HCT116 (cell line): ENCODE measurements at regions not wholly inside any gene's neighbourhood (a gene's known extent, or its start where the extent isn't known, plus 50 kb on each side); places are given as distances from the start of the nearest gene placed in this dataset.

Experiments used
- ATAC-seq: fragments of 200-7000 bp; cut with Tn5 transposase; 2 replicates; pipeline ENCODE4 v1.9.1; 2020; ENCODE audit warnings: mild to moderate bottlenecking, moderate library complexity
- BruUV-seq: library from RNA; stranded (reverse); fragments of 400-500 nt; replicated peaks from 2 replicates; lab custom pipeline; 2021; lab: Mats Ljungman, UMichigan
- CTCF ChIA-PET: fragments of 300-600 bp; sonication (Branson Sonifier 250); formaldehyde crosslinking; loops from one replicate; lab custom pipeline; 2021; ENCODE audit warnings: antibody characterized with exemption; lab: Charles Lee
- POLR2A ChIA-PET: fragments of 300-600, 350-600 bp; sonication (Branson Sonifier 250); formaldehyde crosslinking; loops from one replicate; lab custom pipeline; 2021; ENCODE audit warnings: antibody characterized with exemption; lab: Charles Lee
- RAD21 ChIA-PET, 2 experiments: fragments of 300-600 bp; sonication (Branson Sonifier 250); formaldehyde crosslinking; loops; one replicate each; lab custom pipeline; 2023; ENCODE audit warnings: low total read pairs in 2 of 2; ENCODE audit not compliant: uncharacterized antibody in 2 of 2, unreplicated experiment in 2 of 2, low non-redundant PET in 1 of 2; lab: Charles Lee
- DNase-seq: peaks from one replicate; pipeline ENCODE4 v3.0.0-alpha.2; 2010; ENCODE audit warnings: low read depth, low spot score
- H2AFZ ChIP-seq: fragments of 200-600 bp; shearing (Covaris generic), sonication (generic); 2 replicates; pipeline ENCODE4 v1.6.1; 2017; ENCODE audit warnings: low read depth, mixed run types, mixed read lengths, antibody characterized with exemption, low read length; ENCODE audit not compliant: poor library complexity, severe bottlenecking
- H3K27ac ChIP-seq: 2 replicates; pipeline ENCODE4 v1.5.1; 2012; ENCODE audit warnings: low read depth, low read length
- H3K27me3 ChIP-seq: fragments of 200-600 bp; sonication (generic); 2 replicates; pipeline ENCODE4 v1.6.1; 2016; ENCODE audit warnings: mixed run types, low read length, mixed read lengths; ENCODE audit not compliant: insufficient read depth
- H3K36me3 ChIP-seq, 2 experiments: fragments of 200-500 bp in 1 of 2; fragments of 200-600 bp in 1 of 2; sonication (Bioruptor generic) in 1 of 2; sonication (generic) in 1 of 2; 2 replicates each; pipeline versions ENCODE4 v1.5.1 to v1.6.1; 2014 to 2016; ENCODE audit warnings: low read length in 2 of 2, inconsistent platforms in 1 of 2, mixed read lengths in 1 of 2, mixed run types in 1 of 2; ENCODE audit not compliant: insufficient read depth in 2 of 2, control insufficient read depth in 1 of 2
- H3K4me1 ChIP-seq, 2 experiments: fragments of 200-600 bp in 1 of 2; sonication (generic) in 1 of 2; 2 replicates each; pipeline versions ENCODE4 v1.5.1 to v1.6.1; 2012 to 2017; ENCODE audit warnings: low read length in 2 of 2, inconsistent platforms in 1 of 2, mild to moderate bottlenecking in 1 of 2, mixed read lengths in 1 of 2, mixed run types in 1 of 2, moderate library complexity in 1 of 2; ENCODE audit not compliant: insufficient read depth in 2 of 2, control insufficient read depth in 1 of 2
- H3K4me2 ChIP-seq: fragments of 200-600 bp; sonication (generic); 2 replicates; pipeline ENCODE4 v1.6.1; 2017; ENCODE audit warnings: mixed run types, low read length, mixed read lengths
- H3K4me3 ChIP-seq, 2 experiments: fragments of 200-600 bp in 1 of 2; sonication (generic) in 1 of 2; replicated peaks in 1 of 2; 2 replicates each; pipeline ENCODE4 v1.5.1; 2011 to 2016; ENCODE audit warnings: low read length in 2 of 2, control low read depth in 1 of 2, low read depth in 1 of 2, mild to moderate bottlenecking in 1 of 2, mixed read lengths in 1 of 2, mixed run types in 1 of 2
- H3K79me2 ChIP-seq: fragments of 200-600 bp; sonication (generic); 2 replicates; pipeline ENCODE4 v1.6.1; 2017; ENCODE audit warnings: mild to moderate bottlenecking, mixed run types, low read length, moderate library complexity, mixed read lengths; ENCODE audit not compliant: insufficient read depth
- H3K9ac ChIP-seq: fragments of 200-600 bp; sonication (generic); 2 replicates; pipeline ENCODE4 v1.6.1; 2016; ENCODE audit warnings: low read length, mixed read lengths
- H3K9me2 ChIP-seq: fragments of 200-600 bp; sonication (generic), shearing (Covaris generic); 2 replicates; pipeline ENCODE4 v1.6.1; 2017; ENCODE audit warnings: mixed run types, mild to moderate bottlenecking, moderate library complexity; ENCODE audit not compliant: insufficient read depth
- H3K9me3 ChIP-seq, 2 experiments: fragments of 200-500 bp in 1 of 2; fragments of 200-600 bp in 1 of 2; sonication (Bioruptor generic) in 1 of 2; sonication (generic) in 1 of 2; 2 replicates each; pipeline ENCODE4 v1.6.1; 2014 to 2017; ENCODE audit warnings: low read length in 2 of 2, mixed read lengths in 2 of 2, inconsistent platforms in 1 of 2, low read depth in 1 of 2, mild to moderate bottlenecking in 1 of 2, mixed run types in 1 of 2, moderate library complexity in 1 of 2; ENCODE audit not compliant: control insufficient read depth in 1 of 2, insufficient read depth in 1 of 2
- H4K20me1 ChIP-seq: fragments of 200-600 bp; sonication (generic), shearing (Covaris generic); 2 replicates; pipeline ENCODE4 v1.6.1; 2017; ENCODE audit warnings: mixed run types, mild to moderate bottlenecking, moderate library complexity; ENCODE audit not compliant: insufficient read depth
- ATF3 ChIP-seq: IDR thresholded peaks from 2 replicates; pipeline ENCODE4 v1.6.1; 2012
- CBX3 ChIP-seq: IDR thresholded peaks from 2 replicates; pipeline ENCODE4 v1.6.1; 2012; ENCODE audit warnings: low read depth
- CTCF ChIP-seq, 3 experiments: fragments of 200-600 bp in 1 of 3; sonication (generic) in 1 of 3; IDR thresholded peaks in 2 of 3; conservative IDR thresholded peaks in 1 of 3; 2 replicates each; pipeline ENCODE4 v1.5.1; 2012 to 2017; ENCODE audit warnings: low read depth in 2 of 3, low read length in 2 of 3, antibody characterized with exemption in 1 of 3, borderline replicate concordance in 1 of 3, control low read depth in 1 of 3, mild to moderate bottlenecking in 1 of 3, mixed read lengths in 1 of 3, mixed run types in 1 of 3, moderate library complexity in 1 of 3; ENCODE audit not compliant: insufficient read depth in 1 of 3
- EGR1 ChIP-seq: IDR thresholded peaks from 2 replicates; pipeline ENCODE4 v1.6.1; 2012; ENCODE audit warnings: low read depth
- ELF1 ChIP-seq: IDR thresholded peaks from 2 replicates; pipeline ENCODE4 v1.6.1; 2012; ENCODE audit warnings: low read depth, borderline replicate concordance
- EZH2 ChIP-seq: fragments of 200-600 bp; sonication (generic); IDR thresholded peaks from 2 replicates; pipeline ENCODE4 v1.6.1; 2017; ENCODE audit warnings: antibody characterized with exemption, mixed run types
- FOSL1 ChIP-seq: IDR thresholded peaks from 2 replicates; pipeline ENCODE4 v1.6.1; 2012; ENCODE audit warnings: low read depth
- JUND ChIP-seq: IDR thresholded peaks from 2 replicates; pipeline ENCODE4 v1.6.1; 2012
- MAX ChIP-seq: IDR thresholded peaks from 2 replicates; pipeline ENCODE4 v1.6.1; 2012
- POLR2A ChIP-seq: IDR thresholded peaks from 2 replicates; pipeline ENCODE4 v1.7.0; 2011; ENCODE audit warnings: borderline replicate concordance; ENCODE audit not compliant: insufficient read depth, insufficient read length; ENCODE audit errors: extremely low read depth
- SRF ChIP-seq: IDR thresholded peaks from 2 replicates; pipeline ENCODE4 v1.6.1; 2012; ENCODE audit warnings: low read depth
- TCF7L2 ChIP-seq: IDR thresholded peaks from 2 replicates; pipeline ENCODE4 v1.7.0; 2011; ENCODE audit warnings: borderline replicate concordance, inconsistent platforms; ENCODE audit not compliant: insufficient read depth, insufficient read length; ENCODE audit errors: extremely low read depth
- YY1 ChIP-seq: IDR thresholded peaks from 2 replicates; pipeline ENCODE4 v1.6.1; 2011; ENCODE audit warnings: low read length, low read depth, moderate library complexity, mild to moderate bottlenecking; ENCODE audit not compliant: insufficient replicate concordance; ENCODE audit errors: extremely low read depth
- ZBTB33 ChIP-seq: IDR thresholded peaks from 2 replicates; pipeline ENCODE4 v1.6.1; 2011; ENCODE audit warnings: mild to moderate bottlenecking, low read length, moderate library complexity; ENCODE audit not compliant: insufficient replicate concordance; ENCODE audit errors: extremely low read depth
- ZFX ChIP-seq: fragments of 450-650 bp; IDR thresholded peaks from 2 replicates; pipeline ENCODE4 v1.6.1; 2017
- intact Hi-C: fragments of 100-400 bp; cut with micrococcal nuclease; formaldehyde crosslinking; loops from 2 replicates; pipeline ENCODE4 v1.10.0; 2022

GRCh38 chr14:103250181-103250580 lies 83.9 kb upstream of the EIF5 start:
- TF ChIP-seq CTCF (IDR thresholded peaks at IDR 0.05 in 2 of 3, conservative IDR thresholded peaks at IDR 0.05 in 1 of 3; ENCODE audit: borderline replicate concordance in 1 of 3, insufficient read depth in 1 of 3, low read depth in 2 of 3, low read length in 2 of 3) (peak in 2 of 3 experiments; percentile 5 to 19; a peak in 1 of 6 replicates), YY1 (no peak)
- Histone ChIP-seq H3K9me2 (no peaks in the 10 kb centered on the region), H3K4me1 (no peaks in the 10 kb centered on the region), H3K9me3 (peaks cover 0 to 4% of the 10 kb centered on the region in 2 experiments; a peak in 1 of 4 replicates), H3K27me3 (no peaks in the 10 kb centered on the region), H3K9ac (no peak overlapping the region), H2AFZ (no peak overlapping the region), H3K27ac (no peak overlapping the region), H3K4me2 (no peak overlapping the region), H3K79me2 (no peaks in the 10 kb centered on the region), H3K36me3 (no peaks in the 10 kb centered on the region), H4K20me1 (no peaks in the 10 kb centered on the region), H3K4me3 (no peak overlapping the region)
- ATAC-seq (no peak), DNase-seq (no peak)
- ChIA-PET RAD21 (no interaction called here), CTCF (no interaction called here), POLR2A (interaction anchor here (0.6 kb wide), 1 partner anchor 147 kb away, joined by 3 read pairs; no protein-coding TSS in a partner anchor)
- no TSS peak for BruUV-seq
- intact Hi-C loops: no loop called here

- no TSS peak for BruUV-seq
- POLR2A ChIA-PET: no interaction called here
- intact Hi-C loops: no loop called here
- H3K36me3 ChIP-seq: no peaks in the 10 kb centered on the region
- ATAC-seq (no peak), DNase-seq (no peak)
- H3K27ac ChIP-seq: no peak overlapping the region
- no peaks in the 10 kb centered on the region for H4K20me1 ChIP-seq
- no peak overlapping the region for H3K9ac ChIP-seq
- H3K27me3 ChIP-seq: no peaks in the 10 kb centered on the region
- no peak for TF ChIP-seq POLR2A
- no peak for TF ChIP-seq YY1
- TF ChIP-seq FOSL1: no peak
- TF ChIP-seq TCF7L2: no peak
- no peak for TF ChIP-seq JUND
- TF ChIP-seq EGR1: no peak
- TF ChIP-seq ATF3: no peak
- TF ChIP-seq SRF: no peak
- no peak for TF ChIP-seq MAX
- no peak for TF ChIP-seq ELF1
- no peak for TF ChIP-seq ZFX
- no peak for TF ChIP-seq EZH2
- no peak for TF ChIP-seq CBX3
- no peak for TF ChIP-seq ZBTB33
- no peaks in the 10 kb centered on the region for H3K9me2 ChIP-seq
- H2AFZ ChIP-seq: no peak overlapping the region
- peaks cover 0 to 4% of the 10 kb centered on the region in 2 experiments; a peak in 1 of 4 replicates for H3K9me3 ChIP-seq
- H3K4me1 ChIP-seq: no peaks in the 10 kb centered on the region
- RAD21 ChIA-PET: no interaction called here
- CTCF ChIA-PET: no interaction called here
- no peak overlapping the region for H3K4me3 ChIP-seq
- no peak overlapping the region for H3K4me2 ChIP-seq
- H3K79me2 ChIP-seq: no peaks in the 10 kb centered on the region
Observed at GRCh38 chr14:103250874-103251273, 83.2 kb upstream of the EIF5 start.
